ENCODE measurements at regions not wholly inside any gene's neighbourhood (a gene's known extent, or its start where the extent isn't known, plus 50 kb on each side); places are given as distances from the start of the nearest gene placed in this dataset.

DNA sequence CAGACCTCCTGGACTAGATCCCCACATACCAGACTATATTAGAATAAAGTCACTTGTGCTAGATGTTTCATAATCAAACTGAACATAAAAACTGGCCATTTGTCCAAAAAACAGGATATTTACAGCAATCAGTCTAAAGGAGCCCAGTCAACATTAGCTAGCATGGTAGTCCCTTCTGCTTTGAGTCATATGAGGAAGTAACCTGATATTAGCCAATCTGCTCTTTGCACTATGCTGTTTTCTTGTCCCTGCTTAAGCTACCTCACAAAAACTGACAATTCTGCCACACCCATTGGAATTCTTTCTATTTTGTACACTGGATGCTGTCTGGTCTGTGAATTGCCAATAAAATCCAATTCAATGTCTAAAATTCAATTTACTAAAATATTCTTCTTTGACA lies 1824.2 kb downstream of the OLFM4 start:
- DNase-seq (ENCODE audit: extremely low spot score), result no peak
- H3K27me3 ChIP-seq, result no peaks in the 10 kb centered on the region
- H3K27ac ChIP-seq (replicated peaks in 1 of 4), result no peak overlapping the region
- TF ChIP-seq EP300 (IDR thresholded peaks at IDR 0.05), result no peak
- no peak for TF ChIP-seq POLR2AphosphoS5 (IDR thresholded peaks at IDR 0.05)
- no peak for TF ChIP-seq POLR2A (IDR thresholded peaks at IDR 0.05; ENCODE audit: low read depth)
- TF ChIP-seq, protein P1, sequence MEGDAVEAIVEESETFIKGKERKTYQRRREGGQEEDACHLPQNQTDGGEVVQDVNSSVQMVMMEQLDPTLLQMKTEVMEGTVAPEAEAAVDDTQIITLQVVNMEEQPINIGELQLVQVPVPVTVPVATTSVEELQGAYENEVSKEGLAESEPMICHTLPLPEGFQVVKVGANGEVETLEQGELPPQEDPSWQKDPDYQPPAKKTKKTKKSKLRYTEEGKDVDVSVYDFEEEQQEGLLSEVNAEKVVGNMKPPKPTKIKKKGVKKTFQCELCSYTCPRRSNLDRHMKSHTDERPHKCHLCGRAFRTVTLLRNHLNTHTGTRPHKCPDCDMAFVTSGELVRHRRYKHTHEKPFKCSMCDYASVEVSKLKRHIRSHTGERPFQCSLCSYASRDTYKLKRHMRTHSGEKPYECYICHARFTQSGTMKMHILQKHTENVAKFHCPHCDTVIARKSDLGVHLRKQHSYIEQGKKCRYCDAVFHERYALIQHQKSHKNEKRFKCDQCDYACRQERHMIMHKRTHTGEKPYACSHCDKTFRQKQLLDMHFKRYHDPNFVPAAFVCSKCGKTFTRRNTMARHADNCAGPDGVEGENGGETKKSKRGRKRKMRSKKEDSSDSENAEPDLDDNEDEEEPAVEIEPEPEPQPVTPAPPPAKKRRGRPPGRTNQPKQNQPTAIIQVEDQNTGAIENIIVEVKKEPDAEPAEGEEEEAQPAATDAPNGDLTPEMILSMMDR (IDR thresholded peaks at IDR 0.05), result no peak
- no peaks in the 10 kb centered on the region for H3K36me3 ChIP-seq
- H3K9me3 ChIP-seq, result no peaks in the 10 kb centered on the region
- H3K4me1 ChIP-seq, result no peaks in the 10 kb centered on the region
- intact Hi-C loops (cut with DNase I), result no loop called here
- no peak overlapping the region for H3K4me3 ChIP-seq

DNA sequence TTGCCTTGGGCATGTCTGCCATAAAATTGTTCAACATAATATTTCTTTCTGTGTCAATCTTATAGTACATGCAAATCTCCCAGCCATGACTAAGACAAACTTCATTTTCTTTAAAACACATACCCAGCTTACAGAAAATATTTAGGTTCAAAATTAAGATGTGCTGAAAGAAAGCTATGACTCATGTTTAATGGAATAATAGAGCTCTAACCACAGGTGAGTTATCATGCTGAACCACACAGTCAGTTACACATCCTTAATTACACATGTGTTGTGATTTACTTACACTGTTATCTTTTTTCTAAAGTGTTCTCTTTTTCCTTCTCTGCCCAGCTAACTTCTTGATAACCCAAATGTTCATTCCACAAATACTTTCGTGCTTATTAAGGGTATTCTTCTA lies 1831.2 kb downstream of the OLFM4 start:
- Histone ChIP-seq H3K27ac (replicated peaks in 1 of 4) (no peak overlapping the region), H3K4me1 (no peaks in the 10 kb centered on the region), H3K36me3 (no peaks in the 10 kb centered on the region), H3K4me3 (no peak overlapping the region), H3K27me3 (no peaks in the 10 kb centered on the region), H3K9me3 (no peaks in the 10 kb centered on the region)
- no peak for DNase-seq (ENCODE audit: extremely low spot score)
- intact Hi-C loops (cut with DNase I), result no loop called here
- TF ChIP-seq POLR2AphosphoS5 (IDR thresholded peaks at IDR 0.05), result no peak
- WGBS, result 78% methylated on average over 1 of the region's 1 CpG

DNA sequence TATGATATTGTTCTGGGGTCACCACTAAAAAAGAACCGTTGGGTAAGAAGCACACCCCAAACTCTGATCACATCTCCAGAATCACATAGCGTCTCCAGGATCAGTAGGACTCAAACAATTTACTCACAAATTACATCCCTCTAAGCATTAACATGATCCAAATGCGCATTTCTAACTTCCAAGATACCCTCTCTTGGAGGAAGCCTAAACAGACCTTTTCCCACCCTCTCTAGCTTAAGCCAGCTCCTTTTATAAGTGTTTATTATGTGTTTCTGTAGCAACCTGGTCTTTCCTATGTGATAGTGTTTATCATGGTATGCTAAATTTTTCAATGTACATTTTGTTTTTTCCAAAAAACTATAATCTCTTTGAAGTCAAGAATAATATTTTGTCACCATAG lies 1846.5 kb downstream of the OLFM4 start:
- no peaks in the 10 kb centered on the region for H3K27me3 ChIP-seq
- 68% methylated on average over 3 of the region's 3 CpGs for WGBS
- DNase-seq (ENCODE audit: extremely low spot score), result no peak
- intact Hi-C loops (cut with DNase I), result no loop called here
- H3K4me1 ChIP-seq, result no peaks in the 10 kb centered on the region
- no peaks in the 10 kb centered on the region for H3K9me3 ChIP-seq
- no peak for TF ChIP-seq POLR2A (IDR thresholded peaks at IDR 0.05; ENCODE audit: low read depth)
- TF ChIP-seq POLR2AphosphoS5 (IDR thresholded peaks at IDR 0.05), result no peak
- TF ChIP-seq, protein P1 (IDR thresholded peaks at IDR 0.05), result no peak
- TF ChIP-seq EP300 (IDR thresholded peaks at IDR 0.05), result no peak
- no peak overlapping the region for H3K27ac ChIP-seq (replicated peaks in 1 of 4)
- no peak overlapping the region for H3K4me3 ChIP-seq
- no peaks in the 10 kb centered on the region for H3K36me3 ChIP-seq

DNA sequence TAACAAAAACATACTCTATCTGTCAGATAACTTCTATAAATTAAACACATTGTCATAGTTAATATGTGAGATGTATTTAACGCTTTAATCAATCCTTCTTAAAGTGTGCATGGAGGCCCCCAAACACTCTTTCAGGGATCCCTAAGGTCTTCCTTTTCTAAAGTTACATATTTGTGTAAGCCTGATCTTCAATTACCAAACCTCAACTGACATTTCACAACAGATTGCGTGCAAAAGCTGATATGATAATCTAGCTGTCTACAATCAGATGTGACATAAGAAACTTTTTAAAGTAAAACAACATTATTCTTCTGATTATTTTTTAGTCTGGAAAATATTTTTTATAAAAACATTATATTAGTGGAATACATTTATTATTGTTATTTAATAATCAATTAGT lies 1850.4 kb downstream of the OLFM4 start:
- H3K36me3 ChIP-seq, result no peaks in the 10 kb centered on the region
- no peak for TF ChIP-seq EP300 (IDR thresholded peaks at IDR 0.05)
- no peak for TF ChIP-seq POLR2A (IDR thresholded peaks at IDR 0.05; ENCODE audit: low read depth)
- TF ChIP-seq, protein P1 (IDR thresholded peaks at IDR 0.05), result no peak
- no peak for TF ChIP-seq POLR2AphosphoS5 (IDR thresholded peaks at IDR 0.05)
- 71% methylated on average over 2 of the region's 2 CpGs for WGBS
- DNase-seq (ENCODE audit: extremely low spot score), result no peak
- H3K4me1 ChIP-seq, result no peaks in the 10 kb centered on the region
- intact Hi-C loops (cut with DNase I), result no loop called here
- no peaks in the 10 kb centered on the region for H3K9me3 ChIP-seq
- H3K27me3 ChIP-seq, result no peaks in the 10 kb centered on the region
- no peak overlapping the region for H3K27ac ChIP-seq (replicated peaks in 1 of 4)
- H3K4me3 ChIP-seq, result no peak overlapping the region

DNA sequence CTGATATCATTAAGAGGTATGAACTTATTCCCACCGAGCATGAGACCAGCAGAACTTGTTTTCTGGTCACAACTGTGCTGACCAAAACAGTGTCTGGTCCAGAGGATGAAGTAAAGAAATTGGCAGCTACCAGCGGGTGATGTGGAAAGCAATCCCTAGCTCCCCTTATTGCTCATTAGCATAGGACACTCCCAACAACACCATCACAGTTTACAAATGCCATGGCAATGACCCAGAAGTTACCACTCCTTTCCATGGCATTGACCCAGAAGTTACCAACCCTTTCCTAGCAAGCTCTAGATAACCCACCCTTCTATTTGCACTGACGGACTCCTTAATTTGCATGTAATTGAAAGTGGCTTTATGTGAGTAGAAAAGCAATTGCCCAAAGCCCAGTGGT lies 1856.1 kb downstream of the OLFM4 start:
- no peak overlapping the region for H3K27ac ChIP-seq (replicated peaks in 1 of 4)
- no peak overlapping the region for H3K4me3 ChIP-seq
- intact Hi-C loops (cut with DNase I), result no loop called here
- no peak for DNase-seq (ENCODE audit: extremely low spot score)
- H3K4me1 ChIP-seq, result no peaks in the 10 kb centered on the region
- H3K36me3 ChIP-seq, result no peaks in the 10 kb centered on the region
- TF ChIP-seq, protein P1 (IDR thresholded peaks at IDR 0.05), result no peak
- TF ChIP-seq POLR2AphosphoS5 (IDR thresholded peaks at IDR 0.05) (no peak), EP300 (IDR thresholded peaks at IDR 0.05) (no peak), POLR2A (IDR thresholded peaks at IDR 0.05; ENCODE audit: low read depth) (no peak)
- WGBS, result 76% methylated on average over 3 of the region's 3 CpGs
- no peaks in the 10 kb centered on the region for H3K9me3 ChIP-seq
- H3K27me3 ChIP-seq, result no peaks in the 10 kb centered on the region

Data from esophagus muscularis mucosa (tissue), 4 donors.